GM12875 (cell line): ENCODE measurements at regions not wholly inside any gene's neighbourhood (a gene's known extent, or its start where the extent isn't known, plus 50 kb on each side); places are given as distances from the start of the nearest gene placed in this dataset.

Source experiments
- H3K4me3 ChIP-seq: one replicate; pipeline ENCODE4 v1.5.1; 2011; ENCODE audit warnings: low read depth, low read length, control low read depth
- TF ChIP-seq, protein P1 (sequence below): IDR thresholded peaks from 2 replicates; pipeline ENCODE4 v1.5.1; 2011; ENCODE audit warnings: low read depth, mild to moderate bottlenecking, control low read depth, inconsistent platforms, low read length, moderate library complexity, borderline replicate concordance; ENCODE audit not compliant: insufficient read depth

DNA sequence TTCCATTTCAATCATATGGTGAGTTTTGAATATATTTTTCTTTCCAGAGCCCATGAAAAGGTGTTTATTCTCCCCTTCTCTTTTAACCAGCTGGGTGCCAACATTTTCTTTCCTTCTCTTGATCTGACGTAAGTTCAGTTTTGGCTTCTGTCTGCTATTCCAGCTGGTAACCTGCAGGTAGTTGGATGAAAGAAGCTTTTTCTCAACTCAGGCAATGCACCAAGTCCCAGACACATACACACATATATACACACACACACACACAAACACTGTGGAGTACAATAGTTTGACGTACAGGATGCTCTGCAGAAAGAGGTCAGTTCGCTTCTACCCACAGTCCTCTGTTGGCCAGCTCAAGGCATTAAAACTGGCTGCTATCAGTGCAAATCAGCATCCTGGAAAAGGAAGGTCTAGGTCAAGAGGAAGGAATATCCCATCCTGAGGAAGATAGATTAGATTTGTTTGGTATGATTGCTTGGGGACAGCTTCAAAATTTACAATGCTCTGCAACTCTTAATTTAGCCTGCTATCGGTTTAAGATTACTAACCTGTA, 214.3 kb upstream of the SEMA6A start:
- TF ChIP-seq, protein P1, sequence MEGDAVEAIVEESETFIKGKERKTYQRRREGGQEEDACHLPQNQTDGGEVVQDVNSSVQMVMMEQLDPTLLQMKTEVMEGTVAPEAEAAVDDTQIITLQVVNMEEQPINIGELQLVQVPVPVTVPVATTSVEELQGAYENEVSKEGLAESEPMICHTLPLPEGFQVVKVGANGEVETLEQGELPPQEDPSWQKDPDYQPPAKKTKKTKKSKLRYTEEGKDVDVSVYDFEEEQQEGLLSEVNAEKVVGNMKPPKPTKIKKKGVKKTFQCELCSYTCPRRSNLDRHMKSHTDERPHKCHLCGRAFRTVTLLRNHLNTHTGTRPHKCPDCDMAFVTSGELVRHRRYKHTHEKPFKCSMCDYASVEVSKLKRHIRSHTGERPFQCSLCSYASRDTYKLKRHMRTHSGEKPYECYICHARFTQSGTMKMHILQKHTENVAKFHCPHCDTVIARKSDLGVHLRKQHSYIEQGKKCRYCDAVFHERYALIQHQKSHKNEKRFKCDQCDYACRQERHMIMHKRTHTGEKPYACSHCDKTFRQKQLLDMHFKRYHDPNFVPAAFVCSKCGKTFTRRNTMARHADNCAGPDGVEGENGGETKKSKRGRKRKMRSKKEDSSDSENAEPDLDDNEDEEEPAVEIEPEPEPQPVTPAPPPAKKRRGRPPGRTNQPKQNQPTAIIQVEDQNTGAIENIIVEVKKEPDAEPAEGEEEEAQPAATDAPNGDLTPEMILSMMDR, result no peak
- H3K4me3 ChIP-seq, result no peak overlapping the region

DNA sequence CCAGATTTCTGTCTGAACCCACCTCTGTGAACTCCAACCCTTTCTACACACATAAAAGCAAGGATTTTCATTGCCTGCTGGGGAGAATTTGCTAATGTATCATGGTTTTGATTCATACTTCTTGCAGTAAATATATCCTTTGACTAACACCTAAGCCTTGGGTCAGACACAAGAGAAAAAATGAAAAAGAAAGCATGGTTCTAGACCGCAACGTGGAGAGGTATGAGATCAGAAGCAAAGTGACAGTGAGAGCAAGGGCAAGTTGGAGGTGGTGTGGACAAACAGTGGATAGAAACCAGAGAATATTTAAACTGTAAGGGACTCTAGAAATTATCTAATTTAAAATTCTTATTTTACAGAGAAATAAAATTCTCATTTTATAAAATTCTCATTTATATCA, 212.9 kb upstream of the SEMA6A start:
- TF ChIP-seq, protein P1, result no peak
- H3K4me3 ChIP-seq, result no peak overlapping the region

- TF ChIP-seq, protein P1, result no peak
- no peak overlapping the region for H3K4me3 ChIP-seq
Measured at GRCh38 chr5:116785106-116785505, 210.5 kb upstream of the SEMA6A start.

- H3K4me3 ChIP-seq, result no peak overlapping the region
- TF ChIP-seq, protein P1, result no peak
Measured at GRCh38 chr5:116779846-116780245, 205.2 kb upstream of the SEMA6A start.

GRCh38 chr5:116778651-116779280, 204.1 kb upstream of the SEMA6A start:
- TF ChIP-seq, protein P1, result no peak
- no peak overlapping the region for H3K4me3 ChIP-seq

- H3K4me3 ChIP-seq, result no peak overlapping the region
- TF ChIP-seq, protein P1, result no peak
Measured at GRCh38 chr5:116778032-116778431, 203.4 kb upstream of the SEMA6A start.

DNA sequence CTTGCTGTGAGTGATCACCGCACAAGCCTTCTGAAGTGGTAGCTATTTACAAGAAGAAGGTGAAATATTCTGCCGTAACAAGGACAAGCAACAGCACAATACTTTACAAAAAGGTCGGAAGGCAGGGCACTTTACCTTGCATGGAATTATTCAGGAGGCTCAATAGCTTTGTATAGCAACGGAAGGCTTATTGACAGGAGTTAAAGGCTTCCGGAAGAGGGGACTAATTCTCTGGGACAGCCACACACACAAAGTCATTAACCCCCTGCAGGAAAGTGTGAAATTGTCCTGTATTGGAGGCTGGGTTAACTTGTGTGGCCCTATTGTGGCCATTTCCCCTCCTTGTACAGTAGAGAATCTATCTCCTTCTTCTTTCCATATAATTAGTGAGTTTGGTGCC, 199.3 kb upstream of the SEMA6A start:
- TF ChIP-seq, protein P1, result no peak
- H3K4me3 ChIP-seq, result no peak overlapping the region
